ENCODE measurements at regions not wholly inside any gene's neighbourhood (a gene's known extent, or its start where the extent isn't known, plus 50 kb on each side); places are given as distances from the start of the nearest gene placed in this dataset.
A peak's percentile ranks its signal among the peaks of the same experiment; 100 is the strongest.
"Not testable (repeated sequence)": the region's sequence is repeated elsewhere in the genome, so short reads cannot be mapped to it uniquely, and the experiment has no call there.

GRCh38 chr11:15300341-15300740 lies 185.6 kb downstream of the INSC start:
- DNase-seq = no peak

DNA sequence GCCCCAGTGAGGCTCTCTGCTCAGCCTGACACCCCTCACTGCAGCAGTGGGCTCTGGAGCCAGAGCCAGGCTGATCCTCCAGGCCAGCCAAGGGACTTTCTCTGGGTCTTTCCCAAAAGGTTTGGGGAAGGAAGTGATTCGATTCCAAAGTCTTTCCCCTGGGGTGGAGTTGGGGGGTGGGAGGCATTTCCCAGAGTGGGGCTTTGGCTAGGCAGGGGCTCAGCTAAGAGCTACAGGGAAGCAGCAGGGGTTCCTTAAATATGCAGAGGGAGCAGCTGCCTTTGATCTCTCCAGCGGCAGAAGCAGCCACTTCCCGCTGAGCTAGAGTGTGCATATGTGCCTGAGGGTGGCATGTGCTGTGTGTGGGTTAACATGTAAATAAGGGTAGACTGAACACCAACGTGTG lies 192.9 kb downstream of the INSC start:
- DNase-seq = peak; percentile 26

DNA sequence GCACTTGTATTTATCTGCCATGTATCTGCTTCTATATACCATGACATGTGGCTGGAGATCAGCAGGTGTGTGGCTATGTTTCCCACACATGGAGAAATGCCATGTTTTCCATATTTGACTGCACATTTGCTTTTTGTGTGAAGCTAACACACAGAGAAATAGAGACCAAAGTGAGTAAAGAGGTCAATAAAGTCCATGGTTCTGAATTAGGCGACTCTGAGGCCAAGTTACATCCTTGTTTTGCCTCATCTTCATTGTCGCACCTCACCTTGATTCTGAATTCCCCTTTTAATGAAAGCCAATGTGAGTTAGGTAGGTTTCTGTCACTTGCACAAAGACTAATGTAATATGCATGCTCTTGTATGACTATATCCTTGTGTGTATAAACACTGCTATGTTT lies 194.1 kb downstream of the INSC start:
- DNase-seq = no peak

GRCh38 chr11:15309296-15309695 lies 194.6 kb downstream of the INSC start:
- DNase-seq = no peak

- no peak for DNase-seq
Observed at GRCh38 chr11:15313862-15314261, 199.1 kb downstream of the INSC start.

DNA sequence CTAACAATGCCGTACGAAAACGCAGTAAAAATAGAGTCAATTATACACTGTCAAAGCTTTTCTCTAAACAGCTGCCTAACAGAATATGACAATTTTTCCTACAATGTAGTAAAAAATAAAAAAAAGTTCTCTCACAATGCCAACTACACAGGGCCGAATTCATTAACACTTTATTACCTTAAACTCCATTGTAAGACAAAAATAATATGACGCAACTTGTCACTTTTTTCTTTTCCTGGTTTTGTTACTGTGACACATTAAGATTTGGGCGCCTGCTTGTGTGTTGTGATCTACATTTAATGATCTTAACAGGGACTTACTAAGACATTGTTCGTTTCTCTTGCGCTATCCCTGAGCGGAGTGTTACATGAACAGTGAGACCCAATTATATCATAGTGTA lies 204.1 kb downstream of the INSC start:
- no peak for DNase-seq

DNA sequence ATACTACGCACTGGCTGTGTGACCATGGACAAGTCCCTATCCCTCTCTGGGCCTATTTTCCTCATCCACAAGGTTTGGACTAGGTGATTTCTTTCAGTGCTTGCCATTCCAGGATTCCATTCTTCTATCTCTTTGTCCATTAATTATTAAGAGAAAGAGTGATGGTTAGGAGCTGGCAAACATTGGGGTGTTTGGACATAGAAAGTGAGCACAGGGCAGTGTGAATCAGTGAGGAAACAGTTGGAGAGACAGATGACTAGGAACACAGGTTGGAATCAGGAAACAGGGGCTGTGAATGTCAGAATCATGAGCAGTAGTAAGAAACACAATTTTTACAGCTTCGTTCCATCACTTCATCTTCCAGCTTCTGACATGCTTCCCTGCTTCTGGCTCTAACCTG lies 211.8 kb downstream of the INSC start:
- DNase-seq = no peak

- DNase-seq = peak; percentile 26
Observed at GRCh38 chr11:15327786-15328231, 213.1 kb downstream of the INSC start.

DNA sequence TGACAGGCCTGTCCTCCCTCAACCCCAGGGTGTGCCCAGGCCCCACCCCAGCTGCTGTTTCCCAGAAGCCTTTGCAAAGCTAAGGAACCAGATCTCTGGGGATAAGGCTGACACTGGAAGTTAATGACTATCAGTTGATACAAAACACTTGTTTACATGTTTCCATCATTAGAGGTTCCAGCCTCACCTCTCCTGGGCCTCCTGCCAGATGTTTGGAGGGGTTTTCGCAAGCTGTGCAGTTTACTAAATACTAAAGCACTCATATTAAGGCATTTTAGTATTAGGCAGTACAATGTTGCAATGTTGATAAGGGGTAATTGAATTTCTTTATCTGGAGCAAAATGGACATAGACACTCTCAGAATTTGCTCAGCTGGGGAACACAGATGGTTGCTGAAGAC lies 218.7 kb downstream of the INSC start:
- no peak for DNase-seq

DNA sequence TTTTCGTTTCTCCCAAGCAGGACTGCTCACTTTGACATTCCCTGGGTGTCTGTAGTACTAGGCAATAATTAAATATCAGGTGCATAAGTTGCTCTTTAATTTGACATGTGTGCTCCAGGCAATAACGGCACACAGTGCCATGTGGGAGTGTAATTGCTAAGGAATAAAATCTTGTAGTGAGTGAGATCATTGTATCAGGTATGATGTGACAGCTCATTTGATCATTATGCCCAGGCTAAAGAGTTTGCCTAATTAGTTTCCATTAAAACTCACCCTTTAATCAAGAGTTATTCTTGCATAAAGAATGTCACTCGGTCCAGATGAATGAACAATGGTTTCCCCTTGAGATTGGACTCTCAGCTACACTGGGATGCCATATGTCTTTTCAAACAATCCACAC lies 220.0 kb downstream of the INSC start:
- no peak for DNase-seq

GRCh38 chr11:15336021-15336420 lies 221.3 kb downstream of the INSC start:
- DNase-seq = no peak

- no peak for DNase-seq
Observed at GRCh38 chr11:15339302-15339701, 224.6 kb downstream of the INSC start.

DNA sequence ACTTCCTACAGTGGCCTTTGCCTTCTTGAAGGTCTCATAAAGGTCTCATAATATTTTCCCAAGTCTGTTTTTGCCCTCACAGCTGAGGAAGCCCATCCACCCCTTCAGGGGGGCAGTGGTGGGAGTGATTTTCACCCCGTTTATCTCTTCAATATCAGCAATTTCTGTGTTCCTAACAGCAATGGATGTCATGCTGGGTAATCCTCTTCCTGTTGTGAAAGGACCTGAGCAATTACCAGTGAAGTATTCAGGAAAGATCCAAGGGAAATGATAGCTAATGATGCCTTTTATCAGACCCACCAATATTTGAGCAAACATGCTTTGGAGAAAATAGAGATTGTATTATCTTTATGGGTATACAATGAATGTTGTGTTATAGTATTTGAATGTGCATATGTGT lies 226.9 kb downstream of the INSC start:
- DNase-seq = no peak

DNA sequence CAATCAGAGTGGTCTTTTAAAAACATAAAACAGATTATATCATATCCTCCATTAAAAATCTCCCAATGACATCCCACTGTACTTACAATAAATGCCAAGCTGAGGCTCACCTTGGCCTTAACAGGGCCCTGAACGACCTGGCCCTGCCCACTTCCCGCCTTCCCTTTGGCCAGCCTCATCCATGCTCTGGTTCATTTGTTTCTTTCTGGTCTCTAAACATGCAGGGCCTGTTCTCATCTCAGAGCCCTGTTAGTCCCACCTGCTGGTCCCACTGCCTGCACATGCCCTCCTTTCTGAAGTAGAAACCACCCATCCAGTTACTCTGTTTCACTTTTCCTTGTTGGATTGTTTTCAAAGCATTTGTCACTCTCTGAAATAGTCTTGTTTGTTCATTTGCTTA lies 227.4 kb downstream of the INSC start:
- no peak for DNase-seq

- DNase-seq = no peak
Observed at GRCh38 chr11:15346907-15347306, 232.2 kb downstream of the INSC start.

GRCh38 chr11:15347969-15348734 lies 233.4 kb downstream of the INSC start:
- DNase-seq = no peak

DNA sequence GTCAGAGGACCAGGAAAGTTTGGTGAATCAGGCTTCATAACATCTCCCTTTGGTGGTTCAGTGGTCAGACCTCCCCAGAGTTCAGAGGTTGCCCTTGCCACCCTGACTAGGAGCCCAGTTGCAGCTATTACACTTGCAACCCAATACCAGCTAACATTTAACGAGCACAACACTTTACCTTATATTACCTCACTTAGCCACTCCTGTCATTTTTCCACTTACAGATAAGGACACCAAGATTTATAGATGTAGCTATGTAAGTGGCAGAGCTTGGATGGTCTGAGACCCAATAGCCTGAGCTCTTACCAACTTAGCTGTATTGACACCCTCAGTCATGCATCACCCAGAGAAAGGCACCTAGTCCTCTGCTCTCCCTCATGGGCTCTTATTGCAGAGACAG lies 234.7 kb downstream of the INSC start:
- peak; percentile 20 for DNase-seq

GRCh38 chr11:15361316-15361715 lies 246.6 kb downstream of the INSC start:
- DNase-seq = no peak

DNA sequence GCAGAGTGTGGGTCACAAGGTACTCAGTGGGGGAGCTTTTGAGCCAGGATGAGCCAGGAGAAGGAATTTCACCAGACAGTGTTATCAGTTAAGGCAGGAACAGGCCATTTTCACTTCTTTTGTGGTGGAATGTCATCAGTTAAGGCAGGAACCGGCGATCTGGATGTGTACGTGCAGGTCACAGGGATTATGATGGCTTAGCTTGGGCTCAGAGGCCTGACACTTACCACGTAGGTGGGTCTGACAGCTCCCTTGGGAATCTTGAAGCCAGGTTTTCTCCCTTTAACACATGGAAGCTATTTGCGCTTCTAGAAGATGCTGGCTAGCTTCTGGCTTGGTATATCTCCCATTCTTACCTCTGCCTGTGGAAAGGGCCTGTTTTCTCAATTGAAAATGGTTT lies 250.6 kb downstream of the INSC start:
- not testable (repeated sequence) for DNase-seq

DNA sequence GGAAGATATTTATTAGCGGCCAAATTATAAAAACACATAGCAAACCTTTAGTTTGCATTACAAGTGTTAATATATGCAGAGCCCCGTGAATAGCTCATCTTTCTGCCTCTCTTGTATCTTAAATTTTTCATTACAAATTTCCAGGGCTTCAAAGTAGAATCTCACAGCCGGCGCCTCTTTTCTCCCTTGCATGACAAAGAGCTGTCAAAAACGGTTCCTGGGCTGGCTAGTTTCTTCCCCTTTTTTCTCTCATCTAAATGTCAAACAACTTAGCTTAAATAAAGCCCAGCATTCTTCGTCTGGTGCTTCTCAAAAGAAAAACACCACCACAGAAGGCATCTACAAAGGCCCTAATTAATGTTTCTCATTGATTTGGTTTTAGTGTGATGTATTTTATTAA lies 253.0 kb downstream of the INSC start:
- DNase-seq = no peak

DNA sequence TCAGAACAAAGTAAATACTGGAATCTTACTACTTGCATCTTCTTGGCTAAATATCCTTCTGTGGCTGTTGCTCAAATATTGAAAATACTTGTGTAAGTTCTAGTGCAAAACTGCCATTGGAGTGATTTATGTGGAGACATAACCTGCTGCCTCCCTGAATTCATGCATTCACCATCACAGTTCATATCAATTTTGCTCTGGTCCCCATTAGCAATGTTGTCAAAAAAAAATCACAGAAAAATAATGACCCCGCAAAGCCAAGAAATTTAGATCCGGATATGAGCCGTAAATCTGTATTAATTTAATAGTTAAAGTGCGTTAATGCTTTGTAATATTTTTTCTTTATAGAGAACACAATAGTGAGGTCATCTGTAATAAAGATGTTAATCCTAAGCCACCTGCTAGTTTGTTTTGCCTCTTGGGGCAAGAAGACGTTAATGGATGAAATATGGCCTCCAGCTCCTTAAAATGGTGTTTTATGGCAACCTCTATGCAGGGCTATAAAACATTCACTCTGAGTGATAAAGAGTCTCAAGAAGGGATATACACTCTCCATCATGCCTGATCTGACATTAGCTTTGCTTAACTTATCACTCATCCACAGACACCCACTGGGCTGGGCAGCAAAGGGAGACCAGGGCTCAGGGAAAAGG lies 255.9 kb downstream of the INSC start:
- no peak for DNase-seq

DNA sequence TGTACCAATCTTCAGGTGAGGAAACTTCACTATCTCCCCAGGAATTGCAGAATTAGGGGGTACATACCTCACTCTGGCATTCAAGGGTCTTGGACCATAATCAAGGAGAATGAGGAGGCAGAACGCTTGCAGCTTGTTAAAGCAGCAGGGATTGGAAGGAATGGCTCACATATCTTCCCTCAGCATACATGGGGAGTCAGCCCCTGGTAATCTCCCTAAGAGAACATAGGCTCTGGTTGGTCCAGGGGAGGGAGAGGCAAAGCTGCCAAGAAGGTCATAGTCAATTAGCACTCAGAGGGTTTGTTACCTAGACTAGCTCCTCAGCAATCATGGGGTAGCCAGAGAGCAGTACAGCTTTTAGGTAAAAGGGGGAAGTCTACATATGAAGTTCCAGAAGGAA lies 256.8 kb downstream of the INSC start:
- DNase-seq = no peak

- DNase-seq = no peak
Observed at GRCh38 chr11:15374418-15374817, 259.7 kb downstream of the INSC start.

GRCh38 chr11:15378941-15379340 lies 264.2 kb downstream of the INSC start:
- DNase-seq = no peak

DNA sequence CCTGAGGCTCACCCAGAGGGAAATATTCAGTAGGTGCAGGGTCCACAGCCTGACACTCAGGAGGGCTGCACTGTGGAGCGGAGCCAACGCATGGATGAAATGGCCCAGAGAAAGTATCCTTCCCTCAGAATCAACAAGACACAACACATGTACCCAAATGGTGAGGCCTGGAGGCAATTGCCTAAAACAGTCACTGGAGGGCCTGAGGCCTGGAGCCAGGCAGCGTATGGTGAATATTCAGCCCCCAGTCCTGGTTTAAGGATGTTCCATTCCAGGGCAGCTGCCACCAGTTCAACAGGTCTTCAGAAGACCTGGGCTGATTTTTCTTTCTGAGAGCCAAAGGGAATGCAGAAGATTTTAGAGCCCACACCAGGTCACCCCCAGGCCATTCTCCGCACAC lies 264.8 kb downstream of the INSC start:
- DNase-seq = no peak

Measured in NCI-H510A treated with DMSO at 0.1 percent for 48 hours (cell line).